ENCODE measurements at regions not wholly inside any gene's neighbourhood (a gene's known extent, or its start where the extent isn't known, plus 50 kb on each side); places are given as distances from the start of the nearest gene placed in this dataset.
A peak's percentile ranks its signal among the peaks of the same experiment; 100 is the strongest.

GRCh38 chr6:16901306-16901705 is 140.0 kb upstream of the ATXN1 start:
- H3K18ac ChIP-seq (ENCODE audit: low read depth in 1 of 2, low read length in 2 of 2) = peak overlapping the region in 1 of 2 experiments; percentile 88
- no peak overlapping the region for H2BK15ac ChIP-seq (ENCODE audit: low read depth, poor library complexity, severe bottlenecking)
- H2AFZ ChIP-seq (ENCODE audit: low read depth, low read length) = no peak overlapping the region
- H3K14ac ChIP-seq (ENCODE audit: low read length in 2 of 2) = no peak overlapping the region
- H3K9me3 ChIP-seq (ENCODE audit: control insufficient read depth, low read length) = peaks cover 1% of the 10 kb centered on the region
- H3K23ac ChIP-seq (ENCODE audit: low read length in 2 of 2) = peak overlapping the region in 1 of 2 experiments; percentile 14
- H4K91ac ChIP-seq (ENCODE audit: low read length) = peak overlapping the region; percentile 15
- no peak overlapping the region for H3K9ac ChIP-seq (ENCODE audit: low read length)
- H2BK5ac ChIP-seq (ENCODE audit: low read depth, low read length, poor library complexity, severe bottlenecking) = no peak overlapping the region
- no peak overlapping the region for H4K8ac ChIP-seq (ENCODE audit: low read length)
- no peak overlapping the region for H2AK5ac ChIP-seq (ENCODE audit: low read length, severe bottlenecking)
- H3K79me1 ChIP-seq (replicated peaks; ENCODE audit: low read length, poor library complexity, severe bottlenecking) = no peaks in the 10 kb centered on the region
- no peak overlapping the region for H2BK120ac ChIP-seq (ENCODE audit: low read depth, low read length)
- H3K4me3 ChIP-seq (ENCODE audit: insufficient read depth in 1 of 2, low read depth in 1 of 2, low read length in 2 of 2) = no peak overlapping the region
- peaks cover 0 to 5% of the 10 kb centered on the region in 2 experiments for H3K27me3 ChIP-seq (ENCODE audit: control insufficient read depth in 1 of 2, insufficient read depth in 1 of 2, low read length in 2 of 2)
- peak overlapping the region in 1 of 2 experiments; percentile 48 for H2BK12ac ChIP-seq (ENCODE audit: low read length in 2 of 2)
- 93% methylated on average over 2 of the region's 2 CpGs for WGBS
- H3K4me2 ChIP-seq (ENCODE audit: low read length, poor library complexity, severe bottlenecking) = no peak overlapping the region
- H3K27ac ChIP-seq (ENCODE audit: low read length, poor library complexity, severe bottlenecking) = no peak overlapping the region
- H3K4ac ChIP-seq (ENCODE audit: low read depth in 1 of 2, low read length in 2 of 2) = no peak overlapping the region
- no peak for DNase-seq
- H3K4me1 ChIP-seq (ENCODE audit: control insufficient read depth, insufficient read depth, low read depth, low read length) = no peaks in the 10 kb centered on the region
- no peaks in the 10 kb centered on the region for H3K36me3 ChIP-seq (ENCODE audit: control insufficient read depth in 1 of 2, insufficient read depth in 2 of 2, low read depth in 1 of 2, low read length in 2 of 2)

GRCh38 chr6:16898640-16899396 is 137.6 kb upstream of the ATXN1 start:
- Histone ChIP-seq H3K23ac (ENCODE audit: low read length in 2 of 2) (no peak overlapping the region), H2AFZ (ENCODE audit: low read depth, low read length) (no peak overlapping the region), H3K4me2 (ENCODE audit: low read length, poor library complexity, severe bottlenecking) (no peak overlapping the region), H3K4ac (ENCODE audit: low read depth in 1 of 2, low read length in 2 of 2) (no peak overlapping the region), H3K27ac (ENCODE audit: low read length, poor library complexity, severe bottlenecking) (no peak overlapping the region), H3K4me3 (ENCODE audit: insufficient read depth in 1 of 2, low read depth in 1 of 2, low read length in 2 of 2) (no peak overlapping the region), H2BK120ac (ENCODE audit: low read depth, low read length) (no peak overlapping the region), H4K91ac (ENCODE audit: low read length) (no peak overlapping the region), H3K36me3 (ENCODE audit: control insufficient read depth in 1 of 2, insufficient read depth in 2 of 2, low read depth in 1 of 2, low read length in 2 of 2) (no peaks in the 10 kb centered on the region), H2BK5ac (ENCODE audit: low read depth, low read length, poor library complexity, severe bottlenecking) (no peak overlapping the region), H4K8ac (ENCODE audit: low read length) (no peak overlapping the region), H3K4me1 (ENCODE audit: control insufficient read depth, insufficient read depth, low read depth, low read length) (no peaks in the 10 kb centered on the region), H2AK5ac (ENCODE audit: low read length, severe bottlenecking) (no peak overlapping the region), H3K14ac (ENCODE audit: low read length in 2 of 2) (no peak overlapping the region), H2BK12ac (ENCODE audit: low read length in 2 of 2) (no peak overlapping the region), H3K9ac (ENCODE audit: low read length) (no peak overlapping the region), H3K79me1 (replicated peaks; ENCODE audit: low read length, poor library complexity, severe bottlenecking) (no peaks in the 10 kb centered on the region), H3K27me3 (ENCODE audit: control insufficient read depth in 1 of 2, insufficient read depth in 1 of 2, low read length in 2 of 2) (peaks cover 0 to 5% of the 10 kb centered on the region in 2 experiments), H3K18ac (ENCODE audit: low read depth in 1 of 2, low read length in 2 of 2) (no peak overlapping the region), H2BK15ac (ENCODE audit: low read depth, poor library complexity, severe bottlenecking) (no peak overlapping the region), H3K9me3 (ENCODE audit: control insufficient read depth, low read length) (peaks cover 25% of the 10 kb centered on the region)
- DNase-seq = no peak
- 71% methylated on average over 8 of the region's 8 CpGs for WGBS

- no peak overlapping the region for H3K27ac ChIP-seq (ENCODE audit: low read length, poor library complexity, severe bottlenecking)
- peaks cover 0 to 5% of the 10 kb centered on the region in 2 experiments for H3K27me3 ChIP-seq (ENCODE audit: control insufficient read depth in 1 of 2, insufficient read depth in 1 of 2, low read length in 2 of 2)
- H3K9me3 ChIP-seq (ENCODE audit: control insufficient read depth, low read length) = peaks cover 29% of the 10 kb centered on the region
- DNase-seq = no peak
- H3K79me1 ChIP-seq (replicated peaks; ENCODE audit: low read length, poor library complexity, severe bottlenecking) = no peaks in the 10 kb centered on the region
- 96% methylated on average over 4 of the region's 5 CpGs for WGBS
- no peak overlapping the region for H2BK15ac ChIP-seq (ENCODE audit: low read depth, poor library complexity, severe bottlenecking)
- H3K9ac ChIP-seq (ENCODE audit: low read length) = no peak overlapping the region
- H3K4me1 ChIP-seq (ENCODE audit: control insufficient read depth, insufficient read depth, low read depth, low read length) = no peaks in the 10 kb centered on the region
- H2AK5ac ChIP-seq (ENCODE audit: low read length, severe bottlenecking) = no peak overlapping the region
- no peak overlapping the region for H2BK5ac ChIP-seq (ENCODE audit: low read depth, low read length, poor library complexity, severe bottlenecking)
- H4K91ac ChIP-seq (ENCODE audit: low read length) = no peak overlapping the region
- no peak overlapping the region for H3K23ac ChIP-seq (ENCODE audit: low read length in 2 of 2)
- no peak overlapping the region for H2AFZ ChIP-seq (ENCODE audit: low read depth, low read length)
- no peak overlapping the region for H3K4me2 ChIP-seq (ENCODE audit: low read length, poor library complexity, severe bottlenecking)
- no peak overlapping the region for H3K18ac ChIP-seq (ENCODE audit: low read depth in 1 of 2, low read length in 2 of 2)
- no peak overlapping the region for H3K14ac ChIP-seq (ENCODE audit: low read length in 2 of 2)
- H2BK120ac ChIP-seq (ENCODE audit: low read depth, low read length) = no peak overlapping the region
- H3K4me3 ChIP-seq (ENCODE audit: insufficient read depth in 1 of 2, low read depth in 1 of 2, low read length in 2 of 2) = no peak overlapping the region
- H2BK12ac ChIP-seq (ENCODE audit: low read length in 2 of 2) = no peak overlapping the region
- no peaks in the 10 kb centered on the region for H3K36me3 ChIP-seq (ENCODE audit: control insufficient read depth in 1 of 2, insufficient read depth in 2 of 2, low read depth in 1 of 2, low read length in 2 of 2)
- no peak overlapping the region for H3K4ac ChIP-seq (ENCODE audit: low read depth in 1 of 2, low read length in 2 of 2)
- H4K8ac ChIP-seq (ENCODE audit: low read length) = no peak overlapping the region
These were observed 136.4 kb upstream of the ATXN1 start for GRCh38 chr6:16897669-16898068.

- no peak overlapping the region for H4K8ac ChIP-seq (ENCODE audit: low read length)
- DNase-seq = no peak
- no peaks in the 10 kb centered on the region for H3K79me1 ChIP-seq (replicated peaks; ENCODE audit: low read length, poor library complexity, severe bottlenecking)
- H2BK120ac ChIP-seq (ENCODE audit: low read depth, low read length) = no peak overlapping the region
- H3K27ac ChIP-seq (ENCODE audit: low read length, poor library complexity, severe bottlenecking) = no peak overlapping the region
- no peak overlapping the region for H3K23ac ChIP-seq (ENCODE audit: low read length in 2 of 2)
- H3K27me3 ChIP-seq (ENCODE audit: control insufficient read depth in 1 of 2, insufficient read depth in 1 of 2, low read length in 2 of 2) = no peaks in the 10 kb centered on the region
- no peak overlapping the region for H2AFZ ChIP-seq (ENCODE audit: low read depth, low read length)
- H3K36me3 ChIP-seq (ENCODE audit: control insufficient read depth in 1 of 2, insufficient read depth in 2 of 2, low read depth in 1 of 2, low read length in 2 of 2) = no peaks in the 10 kb centered on the region
- H2BK5ac ChIP-seq (ENCODE audit: low read depth, low read length, poor library complexity, severe bottlenecking) = no peak overlapping the region
- H3K4me3 ChIP-seq (ENCODE audit: insufficient read depth in 1 of 2, low read depth in 1 of 2, low read length in 2 of 2) = no peak overlapping the region
- no peak overlapping the region for H2BK15ac ChIP-seq (ENCODE audit: low read depth, poor library complexity, severe bottlenecking)
- H3K4me1 ChIP-seq (ENCODE audit: control insufficient read depth, insufficient read depth, low read depth, low read length) = no peaks in the 10 kb centered on the region
- no peak overlapping the region for H3K9ac ChIP-seq (ENCODE audit: low read length)
- no peak overlapping the region for H3K4me2 ChIP-seq (ENCODE audit: low read length, poor library complexity, severe bottlenecking)
- H3K14ac ChIP-seq (ENCODE audit: low read length in 2 of 2) = no peak overlapping the region
- H2AK5ac ChIP-seq (ENCODE audit: low read length, severe bottlenecking) = no peak overlapping the region
- no peak overlapping the region for H4K91ac ChIP-seq (ENCODE audit: low read length)
- no peak overlapping the region for H3K4ac ChIP-seq (ENCODE audit: low read depth in 1 of 2, low read length in 2 of 2)
- H2BK12ac ChIP-seq (ENCODE audit: low read length in 2 of 2) = no peak overlapping the region
- no peak overlapping the region for H3K18ac ChIP-seq (ENCODE audit: low read depth in 1 of 2, low read length in 2 of 2)
- H3K9me3 ChIP-seq (ENCODE audit: control insufficient read depth, low read length) = peaks cover 29% of the 10 kb centered on the region
These were observed 133.0 kb upstream of the ATXN1 start for GRCh38 chr6:16894301-16894700.

All from mesenchymal stem cell (in vitro differentiated cells and primary cell).